ENCODE measurements at regions not wholly inside any gene's neighbourhood (a gene's known extent, or its start where the extent isn't known, plus 50 kb on each side); places are given as distances from the start of the nearest gene placed in this dataset.

GRCh38 chr3:55286693-55287092 lies 200.4 kb downstream of the WNT5A start:
- peaks cover 16% of the 10 kb centered on the region for H3K4me1 ChIP-seq (ENCODE audit: insufficient read depth, low read length)
- H3K9me3 ChIP-seq (ENCODE audit: low read depth, low read length): no peaks in the 10 kb centered on the region
- H3K36me3 ChIP-seq (ENCODE audit: insufficient read depth, low read length): no peaks in the 10 kb centered on the region
- DNase-seq (ENCODE audit: insufficient read length, low spot score, missing footprints): no peak
- no peak overlapping the region for H3K27ac ChIP-seq (ENCODE audit: low read depth, low read length)
- H3K27me3 ChIP-seq (ENCODE audit: insufficient read depth, low read length): no peaks in the 10 kb centered on the region
- TF ChIP-seq CTCF (IDR thresholded peaks at IDR 0.05; ENCODE audit: extremely low read depth, low read depth, low read length): no peak
- H3K4me2 ChIP-seq (ENCODE audit: insufficient read depth, low read length): no peak overlapping the region
- H3K79me2 ChIP-seq (ENCODE audit: insufficient read depth, low read length): no peaks in the 10 kb centered on the region
- H3K4me3 ChIP-seq (ENCODE audit: insufficient read depth, low read length): no peak overlapping the region
- no peaks in the 10 kb centered on the region for H4K20me1 ChIP-seq (ENCODE audit: insufficient read depth, low read length)
- no peak overlapping the region for H2AFZ ChIP-seq (ENCODE audit: low read length)

GRCh38 chr3:55285156-55285555 lies 201.9 kb downstream of the WNT5A start:
- Histone ChIP-seq H4K20me1 (ENCODE audit: insufficient read depth, low read length) (no peaks in the 10 kb centered on the region), H3K9me3 (ENCODE audit: low read depth, low read length) (no peaks in the 10 kb centered on the region), H3K4me1 (ENCODE audit: insufficient read depth, low read length) (peaks cover 16% of the 10 kb centered on the region), H2AFZ (ENCODE audit: low read length) (peak overlapping the region; percentile 14), H3K36me3 (ENCODE audit: insufficient read depth, low read length) (no peaks in the 10 kb centered on the region), H3K4me2 (ENCODE audit: insufficient read depth, low read length) (no peak overlapping the region), H3K79me2 (ENCODE audit: insufficient read depth, low read length) (no peaks in the 10 kb centered on the region), H3K27ac (ENCODE audit: low read depth, low read length) (peak overlapping the region; percentile 54), H3K4me3 (ENCODE audit: insufficient read depth, low read length) (no peak overlapping the region), H3K27me3 (ENCODE audit: insufficient read depth, low read length) (no peaks in the 10 kb centered on the region)
- no peak for TF ChIP-seq CTCF (IDR thresholded peaks at IDR 0.05; ENCODE audit: extremely low read depth, low read depth, low read length)
- DNase-seq (ENCODE audit: insufficient read length, low spot score, missing footprints): peak; percentile 42

- Histone ChIP-seq H3K9me3 (ENCODE audit: low read depth, low read length) (no peaks in the 10 kb centered on the region), H3K36me3 (ENCODE audit: insufficient read depth, low read length) (no peaks in the 10 kb centered on the region), H3K27ac (ENCODE audit: low read depth, low read length) (no peak overlapping the region), H3K27me3 (ENCODE audit: insufficient read depth, low read length) (no peaks in the 10 kb centered on the region), H3K79me2 (ENCODE audit: insufficient read depth, low read length) (no peaks in the 10 kb centered on the region), H3K4me1 (ENCODE audit: insufficient read depth, low read length) (peaks cover 16% of the 10 kb centered on the region), H4K20me1 (ENCODE audit: insufficient read depth, low read length) (no peaks in the 10 kb centered on the region), H3K4me2 (ENCODE audit: insufficient read depth, low read length) (no peak overlapping the region), H3K4me3 (ENCODE audit: insufficient read depth, low read length) (no peak overlapping the region), H2AFZ (ENCODE audit: low read length) (no peak overlapping the region)
- TF ChIP-seq CTCF (IDR thresholded peaks at IDR 0.05; ENCODE audit: extremely low read depth, low read depth, low read length): no peak
- DNase-seq (ENCODE audit: insufficient read length, low spot score, missing footprints): no peak
These were observed 203.6 kb downstream of the WNT5A start for GRCh38 chr3:55283441-55283925.

GRCh38 chr3:55282994-55283393 lies 204.1 kb downstream of the WNT5A start:
- H3K4me3 ChIP-seq (ENCODE audit: insufficient read depth, low read length): no peak overlapping the region
- no peak for TF ChIP-seq CTCF (IDR thresholded peaks at IDR 0.05; ENCODE audit: extremely low read depth, low read depth, low read length)
- peaks cover 16% of the 10 kb centered on the region for H3K4me1 ChIP-seq (ENCODE audit: insufficient read depth, low read length)
- H3K27ac ChIP-seq (ENCODE audit: low read depth, low read length): no peak overlapping the region
- no peaks in the 10 kb centered on the region for H4K20me1 ChIP-seq (ENCODE audit: insufficient read depth, low read length)
- H3K79me2 ChIP-seq (ENCODE audit: insufficient read depth, low read length): no peaks in the 10 kb centered on the region
- H3K36me3 ChIP-seq (ENCODE audit: insufficient read depth, low read length): no peaks in the 10 kb centered on the region
- H2AFZ ChIP-seq (ENCODE audit: low read length): no peak overlapping the region
- no peaks in the 10 kb centered on the region for H3K9me3 ChIP-seq (ENCODE audit: low read depth, low read length)
- no peak overlapping the region for H3K4me2 ChIP-seq (ENCODE audit: insufficient read depth, low read length)
- DNase-seq (ENCODE audit: insufficient read length, low spot score, missing footprints): no peak
- no peaks in the 10 kb centered on the region for H3K27me3 ChIP-seq (ENCODE audit: insufficient read depth, low read length)
